AG04450 (cell line): ENCODE measurements at regions not wholly inside any gene's neighbourhood (a gene's known extent, or its start where the extent isn't known, plus 50 kb on each side); places are given as distances from the start of the nearest gene placed in this dataset.

Source experiments
- CTCF ChIA-PET: fragments of 300-600, 350-600 bp; formaldehyde crosslinking; extraction: SDS; loops from one replicate; lab custom pipeline; 2022; ENCODE audit warnings: antibody characterized with exemption, inconsistent platforms; lab: Charles Lee
- POLR2A ChIA-PET: fragments of 350-600 bp; formaldehyde crosslinking; extraction: SDS; loops from one replicate; lab custom pipeline; 2021; ENCODE audit warnings: antibody characterized with exemption, inconsistent platforms; lab: Yijun Ruan, JAX
- DNase-seq: peaks from one replicate; pipeline ENCODE4 v3.0.0-alpha.2; 2011; ENCODE audit warnings: low read depth, low spot score
- H3K27ac ChIP-seq: one replicate; pipeline ENCODE4 v1.5.1; 2012; ENCODE audit warnings: low read depth, low read length, control low read depth
- H3K27me3 ChIP-seq: one replicate; pipeline ENCODE4 v1.6.0; 2012; ENCODE audit warnings: low read length; ENCODE audit not compliant: control insufficient read depth, insufficient read depth
- H3K4me3 ChIP-seq: 2 replicates; pipeline ENCODE4 v1.5.1; 2011; ENCODE audit warnings: mild to moderate bottlenecking, low read depth, low read length, control low read depth
- H3K9me3 ChIP-seq: 2 replicates; pipeline ENCODE4 v1.5.1; 2012; ENCODE audit warnings: low read length; ENCODE audit not compliant: control insufficient read depth, insufficient read depth
- CTCF ChIP-seq: IDR thresholded peaks from 2 replicates; pipeline ENCODE4 v1.5.1; 2011; ENCODE audit warnings: low read depth, low read length, control low read depth, inconsistent platforms

GRCh38 chr13:34640179-34640992, 301.7 kb upstream of the NBEA start:
- no peak overlapping the region for H3K27ac ChIP-seq
- H3K4me3 ChIP-seq: no peak overlapping the region
- ChIA-PET POLR2A (no interaction called here), CTCF (no interaction called here)
- no peak for TF ChIP-seq CTCF
- DNase-seq: no peak
- H3K9me3 ChIP-seq: no peaks in the 10 kb centered on the region
- H3K27me3 ChIP-seq: no peaks in the 10 kb centered on the region

DNA sequence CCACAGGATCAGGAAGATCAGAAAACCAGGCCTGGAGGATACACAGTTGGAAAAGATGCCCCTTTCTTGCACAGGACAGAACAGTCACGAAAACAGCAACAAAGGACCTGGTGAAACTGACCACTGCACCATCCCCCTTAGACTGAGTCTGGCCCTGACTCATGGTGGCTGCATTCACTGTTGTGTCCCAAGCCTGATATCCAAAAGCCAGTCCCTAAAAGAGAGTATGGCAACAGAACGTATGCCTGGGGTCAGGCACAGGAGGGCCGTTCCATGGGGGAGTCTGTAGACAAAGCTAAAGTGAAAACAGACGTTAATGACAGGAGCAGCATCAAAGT, 301.1 kb upstream of the NBEA start:
- POLR2A ChIA-PET: no interaction called here
- H3K4me3 ChIP-seq: no peak overlapping the region
- no peak for DNase-seq
- no peaks in the 10 kb centered on the region for H3K9me3 ChIP-seq
- no peak for TF ChIP-seq CTCF
- no peak overlapping the region for H3K27ac ChIP-seq
- H3K27me3 ChIP-seq: no peaks in the 10 kb centered on the region
- CTCF ChIA-PET: no interaction called here

GRCh38 chr13:34647379-34648150, 294.5 kb upstream of the NBEA start:
- H3K9me3 ChIP-seq: no peaks in the 10 kb centered on the region
- no peak overlapping the region for H3K4me3 ChIP-seq
- DNase-seq: no peak
- ChIA-PET POLR2A (no interaction called here), CTCF (no interaction called here)
- H3K27me3 ChIP-seq: no peaks in the 10 kb centered on the region
- TF ChIP-seq CTCF: no peak
- H3K27ac ChIP-seq: no peak overlapping the region

DNA sequence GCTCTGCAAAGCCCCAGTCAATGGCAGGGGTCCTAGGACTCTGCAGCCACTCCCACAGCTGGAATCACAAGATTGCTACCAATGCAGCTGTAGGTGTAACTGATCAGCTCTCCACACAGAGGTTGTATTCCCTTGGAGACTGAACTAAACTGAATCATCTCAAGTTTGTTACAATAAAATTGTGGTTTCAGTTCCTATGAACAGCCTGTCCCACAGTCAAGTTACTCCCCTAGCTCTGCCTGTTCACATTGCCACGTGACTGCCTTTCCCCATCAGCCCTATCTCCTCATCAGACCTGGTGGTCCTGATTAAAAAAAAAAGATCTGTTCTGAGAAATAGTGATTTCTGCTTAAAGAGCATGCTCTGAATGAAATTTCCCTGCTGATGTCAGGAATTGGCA, 287.9 kb upstream of the NBEA start:
- H3K27ac ChIP-seq: no peak overlapping the region
- POLR2A ChIA-PET: no interaction called here
- no peak for TF ChIP-seq CTCF
- H3K9me3 ChIP-seq: no peaks in the 10 kb centered on the region
- no peaks in the 10 kb centered on the region for H3K27me3 ChIP-seq
- H3K4me3 ChIP-seq: no peak overlapping the region
- DNase-seq: no peak
- CTCF ChIA-PET: no interaction called here

- Histone ChIP-seq H3K9me3 (no peaks in the 10 kb centered on the region), H3K27me3 (no peaks in the 10 kb centered on the region), H3K27ac (no peak overlapping the region), H3K4me3 (no peak overlapping the region)
- ChIA-PET POLR2A (no interaction called here), CTCF (no interaction called here)
- no peak for DNase-seq
- no peak for TF ChIP-seq CTCF
Observed at GRCh38 chr13:34654647-34655046, 287.4 kb upstream of the NBEA start.
